ENCODE measurements at regions not wholly inside any gene's neighbourhood (a gene's known extent, or its start where the extent isn't known, plus 50 kb on each side); places are given as distances from the start of the nearest gene placed in this dataset.

GRCh38 chrX:137431693-137432488 lies 134.0 kb upstream of the ZIC3 start:
- TF ChIP-seq EZH2 (IDR thresholded peaks at IDR 0.05) (no peak), POLR2AphosphoS5 (IDR thresholded peaks at IDR 0.05; ENCODE audit: borderline replicate concordance, low read depth, low read length) (no peak)

Measured in SK-N-MC (cell line).